HuH-7.5 (cell line): ENCODE measurements at regions not wholly inside any gene's neighbourhood (a gene's known extent, or its start where the extent isn't known, plus 50 kb on each side); places are given as distances from the start of the nearest gene placed in this dataset.

ENCODE experiments used
- DNase-seq: peaks from one replicate; pipeline ENCODE4 v3.0.0; 2011; ENCODE audit warnings: low spot score

DNA sequence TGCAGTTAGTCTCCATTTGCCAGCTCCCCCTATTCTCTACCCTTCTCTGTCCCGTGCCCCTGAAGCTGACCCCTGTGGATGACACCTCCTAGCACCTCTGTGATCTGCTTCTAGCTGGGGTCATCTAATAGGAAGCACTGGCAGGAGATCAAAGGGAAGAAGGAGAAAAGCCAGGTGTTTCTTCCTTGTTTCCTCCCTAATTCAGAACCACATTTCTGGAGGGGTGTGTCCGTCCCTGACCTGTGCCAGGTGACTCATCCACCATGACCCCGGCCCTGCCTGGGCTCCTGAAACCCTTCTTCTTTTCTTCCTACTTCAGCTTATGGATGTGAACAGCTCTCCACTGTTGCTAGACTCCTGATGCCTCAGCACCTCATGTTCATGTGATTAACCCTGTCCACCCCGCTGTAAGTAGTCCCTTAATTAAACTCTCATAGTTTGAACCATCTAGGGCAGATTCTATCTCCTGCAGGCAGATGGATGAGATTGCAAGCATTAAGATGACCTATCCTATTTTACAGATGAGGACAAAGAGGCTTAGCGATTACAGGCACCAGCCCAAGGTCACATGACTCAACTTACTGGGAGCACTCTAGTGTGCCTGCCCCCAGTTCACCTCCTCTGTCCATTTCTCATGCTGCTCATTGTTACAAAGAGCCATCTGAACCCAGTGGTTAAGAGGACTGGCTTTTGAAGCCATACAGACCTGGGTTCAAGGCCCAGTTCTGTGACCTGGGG, 770.5 kb downstream of the MED13L start:
- DNase-seq, result no peak

DNA sequence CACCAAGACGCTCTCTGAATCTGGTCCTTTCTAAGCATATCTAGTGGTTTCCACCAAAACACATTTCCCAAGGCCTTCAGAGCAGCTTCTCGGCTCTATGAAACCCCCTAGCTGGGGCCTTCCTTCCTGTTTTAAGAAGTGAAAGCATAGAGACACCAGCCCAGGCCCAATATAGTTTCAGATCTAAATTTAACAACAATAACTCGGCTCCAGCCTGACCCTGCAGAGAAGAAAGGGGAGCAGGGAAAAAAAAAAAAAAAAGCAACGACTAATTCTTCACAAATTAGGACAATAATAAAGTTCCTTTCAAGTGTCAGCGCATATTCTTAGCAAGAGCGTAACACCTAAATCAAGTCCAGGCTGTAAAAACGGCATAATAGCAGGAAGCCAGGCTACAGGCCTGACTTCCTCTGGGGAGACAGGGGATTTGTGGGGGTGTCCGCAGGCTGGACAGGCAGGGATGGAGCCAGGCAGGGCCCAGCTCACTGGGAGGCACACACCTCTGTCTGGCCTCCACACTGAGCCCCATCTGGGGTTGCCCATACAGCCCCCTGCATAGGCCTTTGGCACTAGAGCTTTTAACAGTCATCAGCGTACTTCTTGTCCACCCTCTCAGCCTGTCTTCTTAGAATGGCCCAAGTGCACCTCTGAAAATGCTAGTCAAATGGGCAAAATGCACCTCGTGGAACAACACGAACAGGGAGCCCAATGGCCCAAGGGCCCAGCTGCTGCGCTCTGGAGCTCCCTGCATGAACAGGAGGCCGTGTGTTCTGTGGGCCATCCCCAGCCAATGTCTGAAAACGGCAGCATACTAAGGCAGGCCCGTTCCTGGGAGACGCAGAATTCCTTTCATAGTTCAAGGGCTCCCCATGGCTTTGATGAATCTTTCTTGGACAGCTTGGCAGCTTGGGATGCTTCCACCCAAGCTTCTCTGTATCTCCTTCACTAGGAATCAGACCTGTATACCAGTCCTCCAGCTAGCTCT, 772.9 kb downstream of the MED13L start:
- no peak for DNase-seq

DNA sequence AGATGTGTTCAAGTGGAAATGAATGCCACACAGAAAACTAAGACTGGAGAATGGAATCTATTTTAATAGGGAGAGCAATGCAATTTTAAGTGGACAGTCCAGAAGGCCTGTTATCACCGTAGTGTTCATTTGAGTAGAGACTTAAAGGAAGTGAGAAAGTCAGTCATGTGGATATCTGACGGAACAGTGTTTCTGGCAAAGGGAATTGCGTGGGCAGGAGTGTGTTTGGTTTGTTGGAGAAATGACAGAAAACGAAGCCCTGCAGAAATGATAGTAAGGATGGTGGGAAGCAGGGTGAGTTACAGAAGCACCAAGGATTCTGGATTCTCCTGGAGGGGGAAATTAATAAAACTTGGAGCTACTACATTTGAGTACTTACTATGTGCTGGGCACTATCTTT, 776.6 kb downstream of the MED13L start:
- DNase-seq, result no peak

DNA sequence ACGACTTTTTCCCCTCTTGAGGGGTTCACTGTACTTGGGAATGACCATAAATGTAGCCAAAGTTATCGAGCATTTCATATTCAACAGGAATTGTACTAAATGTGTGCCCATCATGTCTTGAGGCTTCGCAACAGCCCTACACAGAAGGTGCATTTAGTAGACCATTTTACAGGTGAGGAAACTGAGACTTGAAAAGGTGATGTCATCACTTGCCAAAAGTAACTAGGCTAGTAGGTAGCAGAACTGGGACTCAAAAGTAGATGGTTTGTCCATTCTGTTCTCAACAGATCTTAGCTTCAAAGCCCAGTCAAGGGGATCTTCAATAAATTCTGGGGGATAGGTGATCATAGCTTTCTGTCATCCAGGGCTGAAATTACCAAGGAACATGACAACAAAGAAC, 782.2 kb downstream of the MED13L start:
- DNase-seq, result no peak

DNA sequence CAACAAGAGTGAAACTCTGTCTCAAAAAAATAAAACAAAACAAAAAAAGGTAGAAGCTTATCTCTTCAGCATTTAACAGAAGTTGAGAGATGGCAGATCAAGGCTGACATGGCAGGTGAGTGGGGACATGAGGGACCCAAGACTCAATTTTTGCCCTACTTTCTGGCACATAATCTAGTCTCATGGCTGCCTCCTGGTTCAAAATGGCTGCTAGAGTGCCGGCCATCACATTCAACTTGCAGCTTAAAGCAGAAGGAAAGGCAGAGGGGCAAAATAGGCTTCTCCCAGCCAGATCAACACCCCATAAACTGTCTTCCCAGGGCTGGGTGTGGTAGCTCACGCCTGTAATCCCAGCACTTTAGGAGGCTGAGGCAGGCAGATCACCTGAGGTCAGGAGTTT, 784.9 kb downstream of the MED13L start:
- no peak for DNase-seq

DNA sequence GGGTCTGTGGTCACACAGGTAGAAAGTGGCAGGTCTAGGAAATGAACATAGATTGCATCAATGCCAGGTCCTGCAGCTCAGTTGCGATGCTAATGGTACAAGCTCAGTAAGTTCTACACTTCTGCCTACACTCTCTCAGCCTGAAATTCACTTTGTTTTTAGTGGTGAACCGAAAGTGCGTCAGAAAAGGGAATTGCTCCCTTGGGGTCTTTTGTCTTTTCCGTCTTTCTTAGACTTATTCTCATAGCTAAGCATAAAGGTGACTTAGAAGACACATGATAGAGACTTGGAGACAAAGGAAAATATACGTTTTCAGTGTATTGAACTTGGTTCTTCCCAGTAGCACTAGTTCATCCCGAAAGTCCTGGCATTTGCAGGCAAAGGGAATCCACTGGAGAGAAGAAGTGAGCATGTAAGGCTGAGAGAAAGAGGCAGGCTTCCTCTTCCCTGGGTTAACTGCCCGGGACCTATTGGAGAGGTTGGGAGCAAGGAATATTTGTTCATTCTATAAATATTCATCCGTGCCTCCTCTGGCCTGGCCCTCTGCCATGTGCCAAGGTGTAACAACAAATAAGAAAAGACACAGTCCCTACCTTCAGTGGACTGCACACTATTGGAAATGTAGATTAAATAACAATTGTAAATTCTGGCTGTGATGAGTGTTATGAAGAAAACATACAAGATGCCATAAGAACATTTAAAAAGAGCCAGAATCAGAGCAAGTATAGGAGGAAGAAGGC, 785.8 kb downstream of the MED13L start:
- DNase-seq, result no peak

DNA sequence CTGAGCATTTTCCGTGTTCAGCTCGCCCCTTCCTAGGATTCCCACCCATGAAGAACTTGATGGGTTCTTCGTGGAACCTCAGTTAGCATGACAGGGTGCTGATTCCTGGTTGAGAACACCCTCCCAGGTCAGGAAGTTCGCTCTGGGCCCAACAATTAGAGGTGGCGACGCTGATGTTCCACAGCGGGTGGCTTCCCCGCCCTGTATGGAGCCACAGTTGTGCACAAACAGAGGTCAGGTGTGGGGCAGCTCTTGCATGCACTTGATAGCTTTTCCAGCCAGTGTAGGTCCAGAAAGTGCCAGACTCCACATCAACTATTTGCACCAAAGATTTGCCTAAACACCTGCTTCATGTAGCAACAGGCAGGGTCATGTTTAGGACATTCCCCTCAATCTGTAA, 788.2 kb downstream of the MED13L start:
- DNase-seq, result no peak

DNA sequence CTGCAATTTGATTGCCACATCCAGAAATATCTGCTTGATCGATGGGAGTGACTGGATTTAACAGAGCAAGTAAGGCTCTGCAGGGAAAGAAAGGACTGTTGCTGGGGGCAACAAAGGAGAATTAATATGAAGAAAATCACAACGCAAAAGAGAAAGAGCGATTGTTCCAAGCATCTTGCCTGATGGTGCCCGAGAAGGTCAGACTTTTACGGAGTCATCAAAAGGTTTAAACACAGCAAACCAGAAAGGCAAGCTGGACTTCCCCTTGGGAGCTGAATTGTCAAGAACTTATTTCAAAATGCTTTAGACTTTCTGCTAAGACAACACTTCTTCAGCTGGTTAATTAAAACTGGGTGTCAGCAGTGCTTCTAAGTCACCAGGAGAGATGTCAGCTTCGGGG, 791.5 kb downstream of the MED13L start:
- no peak for DNase-seq

DNA sequence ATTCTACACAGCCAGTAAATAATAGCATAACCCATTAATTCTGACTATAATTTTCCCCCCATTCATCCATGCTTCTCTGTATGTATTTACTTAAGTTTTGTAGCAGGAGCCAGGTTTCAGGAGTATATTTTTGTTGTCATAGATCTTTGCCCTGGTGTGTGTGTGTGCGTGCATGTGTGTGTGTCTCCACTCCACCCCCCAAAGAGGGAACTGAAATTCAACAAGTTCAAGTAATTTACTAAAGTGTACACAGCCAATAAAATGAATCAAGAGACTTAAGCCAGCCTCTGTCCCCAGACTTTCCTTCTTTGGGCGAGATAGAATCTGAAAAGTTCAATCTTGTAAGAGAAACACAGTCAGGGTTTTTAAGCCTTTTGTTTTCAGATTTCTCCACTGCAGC, 792.0 kb downstream of the MED13L start:
- DNase-seq, result no peak

DNA sequence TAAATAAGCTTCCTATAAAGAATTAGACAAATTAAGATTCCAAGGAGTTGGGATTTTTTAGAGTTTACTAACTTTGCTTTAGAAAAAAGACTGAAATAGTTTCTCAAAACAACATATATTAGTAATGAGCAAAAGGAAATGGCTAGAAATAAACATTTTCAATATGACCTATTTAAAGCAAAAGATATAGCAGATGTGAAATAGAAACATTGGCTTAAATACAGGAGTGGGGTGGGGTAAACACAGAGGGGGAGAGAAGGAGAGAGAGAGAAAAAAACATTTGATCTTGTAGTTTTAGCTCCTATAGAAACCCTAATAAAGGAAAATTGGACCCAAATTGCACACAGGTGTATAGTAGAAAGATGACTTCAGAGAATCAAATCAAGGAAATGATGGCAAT, 794.5 kb downstream of the MED13L start:
- no peak for DNase-seq

DNA sequence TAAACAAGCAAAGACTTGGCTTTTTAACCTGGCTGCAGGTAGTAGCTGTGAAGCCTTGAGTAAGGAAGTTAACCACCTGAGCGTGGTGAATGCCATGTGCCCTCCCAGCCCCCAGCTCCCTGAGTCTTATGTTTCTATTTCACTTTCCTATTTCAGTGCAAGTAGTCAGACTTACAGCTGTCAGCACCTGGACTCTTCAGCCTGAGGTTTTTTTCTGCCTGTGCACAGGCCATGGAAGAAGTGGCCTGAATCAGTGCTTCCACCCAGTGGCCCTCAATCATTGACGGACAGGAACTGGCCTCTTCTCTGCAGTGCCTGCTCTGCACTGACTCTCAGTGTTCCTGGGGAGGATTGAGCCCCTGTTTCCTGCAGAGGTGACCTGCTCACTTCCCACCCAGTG, 796.4 kb downstream of the MED13L start:
- no peak for DNase-seq

DNA sequence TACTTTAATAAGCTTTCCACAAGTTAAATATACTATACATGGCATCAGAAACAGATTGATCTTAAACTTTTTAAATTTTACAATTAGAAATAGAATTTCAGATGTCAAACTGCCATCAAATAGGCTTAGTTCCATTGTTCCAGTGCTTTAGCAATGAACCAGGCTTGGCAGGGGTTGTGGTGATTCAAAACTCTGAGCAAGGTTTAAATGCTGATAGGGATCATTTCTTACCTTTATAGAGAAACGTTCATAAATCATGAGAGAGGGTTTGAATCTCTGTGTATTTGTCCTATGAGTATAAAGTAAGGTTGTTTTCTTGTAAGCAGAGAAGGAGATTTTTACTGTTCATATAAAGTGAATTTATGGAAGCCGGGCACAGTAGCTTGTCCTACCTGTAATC, 794.5 kb upstream of the TBX3 start:
- DNase-seq, result no peak

DNA sequence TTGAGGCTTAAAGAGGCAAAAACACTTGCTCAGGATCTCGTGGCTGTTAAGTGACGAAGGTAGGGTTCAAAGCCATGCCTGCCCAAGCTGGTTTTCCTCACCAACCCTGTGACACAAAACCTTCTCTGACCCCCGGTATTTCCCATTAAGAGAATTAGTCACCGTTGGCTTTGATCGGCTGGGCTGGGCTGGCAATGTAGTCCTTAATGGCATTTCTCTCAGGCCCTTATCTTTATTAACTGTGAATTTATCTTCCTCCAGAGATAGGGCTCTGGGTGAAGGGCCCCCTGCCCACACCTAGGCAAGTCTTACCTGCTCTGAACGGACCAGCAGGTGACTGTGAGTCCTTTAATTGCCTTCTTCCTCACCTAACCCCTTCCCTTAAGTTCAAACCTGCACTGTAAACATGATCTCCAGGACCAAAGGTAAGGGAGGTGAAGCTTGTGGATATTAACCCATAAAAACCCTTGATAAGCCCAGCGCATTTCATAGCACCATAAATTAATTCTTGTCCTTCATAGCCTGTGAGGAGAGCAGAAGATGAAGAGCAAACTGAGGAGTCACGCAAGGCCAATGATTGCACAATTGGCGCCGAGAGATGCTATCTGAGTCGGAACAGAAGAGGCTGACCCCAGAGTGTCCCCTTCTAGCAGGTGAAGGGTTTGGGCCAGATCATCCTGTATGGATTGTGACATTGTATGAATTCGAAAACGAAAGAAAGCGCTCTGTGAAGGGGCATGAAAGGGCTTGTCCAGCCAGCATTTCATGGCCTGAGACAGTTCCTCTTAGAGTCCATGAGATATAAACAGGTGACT, 790.8 kb upstream of the TBX3 start:
- DNase-seq, result no peak

DNA sequence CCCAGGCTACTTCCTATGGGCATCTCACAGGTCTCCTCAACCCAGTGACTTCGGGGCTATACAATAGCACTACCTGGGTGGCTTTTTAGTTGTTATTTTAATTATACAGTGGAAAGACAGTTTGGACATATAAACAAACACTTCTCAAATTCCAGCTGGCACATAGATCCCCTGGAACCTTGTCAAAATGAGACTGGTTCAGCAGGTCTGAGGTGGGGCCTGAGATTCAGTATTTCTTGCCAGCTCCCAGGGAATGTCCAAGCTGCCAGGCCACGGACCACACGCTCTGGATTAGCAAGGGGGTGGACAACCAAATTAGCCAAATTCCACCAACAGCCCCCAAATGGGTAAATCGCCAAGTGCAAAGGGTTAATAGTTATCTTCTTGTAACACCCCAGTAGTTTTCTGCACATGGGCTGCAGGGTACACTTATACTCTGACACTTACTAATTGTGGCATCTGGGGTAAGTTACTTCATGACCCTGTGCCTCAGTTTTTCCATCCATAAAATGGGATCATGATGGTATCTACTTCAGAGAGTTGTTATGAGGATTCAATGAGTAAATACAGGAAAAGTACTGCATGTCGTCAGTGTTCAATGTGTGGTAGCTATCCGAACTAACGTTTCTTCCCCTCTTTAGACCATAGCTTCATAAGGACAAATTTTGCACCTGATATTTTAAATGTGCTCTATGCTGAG, 789.4 kb upstream of the TBX3 start:
- DNase-seq, result no peak

DNA sequence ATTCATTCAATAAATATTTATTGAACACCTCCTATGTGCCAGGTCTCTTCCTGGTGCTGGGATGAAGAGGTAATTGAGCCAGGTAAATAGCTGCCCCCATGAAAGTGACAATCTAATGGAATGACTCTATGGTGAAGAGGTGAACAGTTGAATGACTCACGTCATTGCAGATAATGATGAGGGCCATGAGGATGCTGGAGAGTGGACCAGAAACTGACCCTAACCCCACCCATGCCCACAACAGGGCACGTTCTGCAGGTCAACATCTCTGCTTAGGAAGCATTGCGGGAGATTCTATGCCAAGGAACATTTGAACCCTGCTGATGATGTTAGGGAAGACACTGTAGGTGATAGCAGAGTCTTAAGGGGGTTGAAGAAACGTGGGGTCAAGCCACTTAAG, 788.9 kb upstream of the TBX3 start:
- DNase-seq, result no peak

DNA sequence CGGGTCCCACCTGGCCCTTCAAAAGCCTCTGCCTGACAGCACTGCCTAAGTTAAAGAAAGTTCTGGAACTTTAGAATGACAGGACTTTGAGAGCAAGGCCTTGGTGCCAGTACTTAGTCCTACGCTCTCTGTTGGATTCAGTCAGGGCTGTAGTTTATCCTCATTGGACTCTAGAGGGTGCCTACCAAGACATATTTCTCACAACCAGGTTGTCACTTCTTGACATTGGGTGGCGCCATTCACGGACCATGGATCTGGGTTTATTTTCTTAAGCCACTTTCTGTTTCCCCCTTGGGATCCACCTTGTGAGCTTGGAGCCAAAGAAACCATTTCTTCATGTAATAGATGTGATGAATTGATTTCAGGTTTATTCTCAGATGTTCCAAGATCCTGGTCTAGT, 787.0 kb upstream of the TBX3 start:
- no peak for DNase-seq

DNA sequence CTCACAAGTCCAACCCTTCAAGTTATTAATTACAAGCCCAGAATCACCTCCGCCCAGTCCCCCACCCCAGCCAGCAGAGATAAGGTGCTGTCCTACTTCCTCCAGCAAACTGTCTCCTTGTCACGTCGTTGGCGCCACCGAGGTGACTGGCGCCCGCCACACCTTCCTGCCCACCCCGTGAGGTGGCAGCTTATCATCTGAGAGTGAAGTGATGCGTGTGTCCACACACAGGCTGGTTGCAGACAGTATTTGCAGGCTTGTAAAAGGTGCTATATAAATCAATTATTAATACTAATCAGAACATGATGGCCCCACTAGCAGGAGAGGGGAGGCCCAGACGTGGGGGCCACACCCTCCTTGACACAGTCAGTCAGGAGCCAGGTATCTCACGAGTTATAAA, 786.6 kb upstream of the TBX3 start:
- DNase-seq, result no peak

DNA sequence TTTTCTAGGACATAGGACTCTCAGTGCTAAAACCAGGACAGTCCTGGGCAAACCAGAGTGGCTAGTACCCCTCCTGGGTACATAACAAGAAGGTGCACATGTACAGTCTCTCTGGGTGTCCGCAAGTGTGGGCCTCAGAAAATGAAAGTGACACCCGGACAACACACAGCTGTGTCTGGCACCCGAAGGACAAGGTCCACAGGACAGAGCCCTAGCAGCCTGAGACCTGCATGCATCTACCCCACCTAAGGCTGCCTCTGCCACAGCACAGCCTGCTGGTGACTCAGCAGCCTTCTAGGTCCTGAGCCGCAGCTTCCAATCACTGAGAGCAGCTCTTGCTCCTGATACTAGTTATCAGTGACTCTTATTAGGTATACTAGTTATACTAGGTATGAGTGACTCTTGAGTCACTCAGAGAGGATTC, 784.1 kb upstream of the TBX3 start:
- DNase-seq, result peak; percentile 65

DNA sequence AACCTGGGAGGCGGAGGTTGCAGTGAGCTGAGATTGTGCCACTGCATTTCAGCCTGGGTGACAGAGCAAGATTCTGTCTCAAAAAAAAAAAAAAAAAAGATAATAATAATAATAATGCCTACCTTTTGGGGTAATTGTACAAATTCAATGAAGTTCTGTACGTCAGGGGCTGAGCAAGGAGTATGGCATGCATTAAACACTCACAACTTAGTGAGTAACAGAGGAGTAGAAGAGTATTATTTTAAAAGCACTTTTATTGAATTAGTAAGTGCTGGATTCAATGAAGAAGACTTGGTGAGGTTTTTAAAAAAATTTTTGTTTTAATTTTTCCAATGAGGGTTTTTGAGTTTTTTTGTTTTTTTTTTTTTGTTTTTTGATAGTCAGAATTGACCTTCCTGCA, 783.6 kb upstream of the TBX3 start:
- DNase-seq, result no peak

DNA sequence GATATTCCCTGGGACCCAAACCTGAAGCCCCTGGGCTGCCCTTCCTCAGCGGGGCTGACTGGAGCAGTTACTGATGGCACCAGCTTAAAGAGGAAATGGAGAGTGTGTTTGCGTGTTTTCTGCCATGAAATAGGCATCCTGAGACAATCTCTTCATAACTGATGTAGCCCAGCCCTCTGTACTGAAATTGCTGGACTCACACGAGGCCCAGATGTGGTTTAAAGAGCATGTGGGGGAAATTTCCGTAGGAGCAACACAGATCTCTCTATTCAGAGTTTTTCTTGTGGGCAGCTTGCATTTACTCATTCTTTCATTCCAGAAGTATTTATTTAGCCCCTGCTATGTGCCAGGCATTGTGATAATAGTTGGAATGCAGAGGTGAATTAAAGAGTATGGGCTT, 782.1 kb upstream of the TBX3 start:
- no peak for DNase-seq

DNA sequence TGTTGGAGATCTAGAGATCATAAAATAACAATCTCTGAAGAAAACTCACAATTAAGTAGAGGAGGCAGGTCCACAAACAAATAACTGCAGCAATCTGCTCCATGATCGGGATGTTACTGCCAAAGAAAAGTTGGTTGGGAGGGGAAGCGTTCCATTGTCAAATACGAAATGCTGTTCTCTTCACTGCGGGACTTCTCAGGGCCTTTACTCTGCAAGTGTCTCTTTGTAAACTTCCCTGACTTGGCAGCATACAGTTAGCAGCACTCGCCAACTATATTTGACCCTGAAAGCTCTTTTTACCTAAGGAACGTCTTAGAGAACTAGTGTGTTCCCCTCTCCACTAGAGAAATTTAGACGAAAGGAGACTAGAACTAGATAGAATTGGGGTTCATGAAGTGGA, 780.7 kb upstream of the TBX3 start:
- DNase-seq, result no peak
